ENCODE measurements at regions not wholly inside any gene's neighbourhood (a gene's known extent, or its start where the extent isn't known, plus 50 kb on each side); places are given as distances from the start of the nearest gene placed in this dataset.

- H3K4me1 Mint-ChIP-seq, result no peaks in the 10 kb centered on the region
- no peak overlapping the region for H4K8ac ChIP-seq (replicated peaks; ENCODE audit: insufficient read length, low read depth, low read length)
- no peaks in the 10 kb centered on the region for H3K23me2 ChIP-seq (ENCODE audit: insufficient read length, low read depth, low read length, poor library complexity, severe bottlenecking)
- H3K27me3 ChIP-seq (ENCODE audit: insufficient read depth, low read length), result no peaks in the 10 kb centered on the region
- no peak overlapping the region for H3T11ph ChIP-seq (ENCODE audit: low read length)
- no peak overlapping the region for H3K23ac ChIP-seq (ENCODE audit: insufficient read length, low read depth, low read length)
- H3K27me3 Mint-ChIP-seq (ENCODE audit: low read depth), result no peaks in the 10 kb centered on the region
- no peak overlapping the region for H2BK12ac ChIP-seq (ENCODE audit: insufficient read length, low read depth, low read length)
- no peaks in the 10 kb centered on the region for H3K79me2 ChIP-seq (ENCODE audit: insufficient read depth, low read length)
- H2BK15ac ChIP-seq (ENCODE audit: low read depth, low read length), result no peak overlapping the region
- H4K20me1 ChIP-seq (ENCODE audit: control insufficient read depth, insufficient read depth, insufficient read length), result no peaks in the 10 kb centered on the region
- no peaks in the 10 kb centered on the region for H3K79me1 ChIP-seq (ENCODE audit: insufficient read depth, low read depth, low read length, poor library complexity, severe bottlenecking)
- H3K9ac ChIP-seq (ENCODE audit: extremely low read depth, insufficient read length, low read length), result no peak overlapping the region
- no peaks in the 10 kb centered on the region for H3K4me1 ChIP-seq (ENCODE audit: insufficient read depth, low read length)
- no CpG with 5 or more reads among the region's 2 CpGs for WGBS (ENCODE audit: extremely low coverage, insufficient read length, low lambda C conversion rate)
- no peak overlapping the region for H4K5ac ChIP-seq (ENCODE audit: insufficient read length, low read depth, low read length)
- H3K36me3 Mint-ChIP-seq (ENCODE audit: insufficient read depth in 1 of 3, low read depth in 3 of 3), result peaks cover 0 to 4% (median 0%) of the 10 kb centered on the region in 3 experiments; a peak in 2 of 7 replicates
- H3K27ac Mint-ChIP-seq, result no peak overlapping the region
- no peak overlapping the region for H2BK120ac ChIP-seq (ENCODE audit: low read depth, low read length, poor library complexity, severe bottlenecking)
- no peak overlapping the region for H3K4ac ChIP-seq (ENCODE audit: low read depth, low read length)
- no peak for DNase-seq
- no peak overlapping the region for H3K4me3 Mint-ChIP-seq
- no peak overlapping the region for H2AFZ ChIP-seq (ENCODE audit: low read length)
- no peak overlapping the region for H2AK5ac ChIP-seq (ENCODE audit: insufficient read length, low read length)
- H2BK5ac ChIP-seq (ENCODE audit: insufficient read length, low read length), result no peak overlapping the region
- H4K91ac ChIP-seq (ENCODE audit: insufficient read length, low read depth, low read length), result no peak overlapping the region
- H3K9me3 ChIP-seq (ENCODE audit: control insufficient read depth, low read depth, low read length), result no peaks in the 10 kb centered on the region
- H3K14ac ChIP-seq (ENCODE audit: insufficient read depth, low read length), result no peak overlapping the region
- H3K18ac ChIP-seq (ENCODE audit: insufficient read length, low read depth, low read length), result no peak overlapping the region
- H3K56ac ChIP-seq (ENCODE audit: insufficient read length, low read depth, low read length), result no peak overlapping the region
- H3K27ac ChIP-seq (ENCODE audit: insufficient read length, low read depth, low read length), result no peak overlapping the region
- peaks cover 0 to 3% of the 10 kb centered on the region in 2 experiments; a peak in 2 of 5 replicates for H3K9me3 Mint-ChIP-seq
- no peak for TF ChIP-seq CTCF (conservative IDR thresholded peaks at IDR 0.05)
- no peak overlapping the region for H2BK20ac ChIP-seq (ENCODE audit: low read depth, low read length, poor library complexity, severe bottlenecking)
- H3K4me2 ChIP-seq (ENCODE audit: insufficient read depth, insufficient read length, low read length), result no peak overlapping the region
Measured at GRCh38 chr11:96978751-96979150, 588.9 kb downstream of the JRKL start.
